ENCODE measurements at regions not wholly inside any gene's neighbourhood (a gene's known extent, or its start where the extent isn't known, plus 50 kb on each side); places are given as distances from the start of the nearest gene placed in this dataset.
"Not testable (repeated sequence)": the region's sequence is repeated elsewhere in the genome, so short reads cannot be mapped to it uniquely, and the experiment has no call there.

DNA sequence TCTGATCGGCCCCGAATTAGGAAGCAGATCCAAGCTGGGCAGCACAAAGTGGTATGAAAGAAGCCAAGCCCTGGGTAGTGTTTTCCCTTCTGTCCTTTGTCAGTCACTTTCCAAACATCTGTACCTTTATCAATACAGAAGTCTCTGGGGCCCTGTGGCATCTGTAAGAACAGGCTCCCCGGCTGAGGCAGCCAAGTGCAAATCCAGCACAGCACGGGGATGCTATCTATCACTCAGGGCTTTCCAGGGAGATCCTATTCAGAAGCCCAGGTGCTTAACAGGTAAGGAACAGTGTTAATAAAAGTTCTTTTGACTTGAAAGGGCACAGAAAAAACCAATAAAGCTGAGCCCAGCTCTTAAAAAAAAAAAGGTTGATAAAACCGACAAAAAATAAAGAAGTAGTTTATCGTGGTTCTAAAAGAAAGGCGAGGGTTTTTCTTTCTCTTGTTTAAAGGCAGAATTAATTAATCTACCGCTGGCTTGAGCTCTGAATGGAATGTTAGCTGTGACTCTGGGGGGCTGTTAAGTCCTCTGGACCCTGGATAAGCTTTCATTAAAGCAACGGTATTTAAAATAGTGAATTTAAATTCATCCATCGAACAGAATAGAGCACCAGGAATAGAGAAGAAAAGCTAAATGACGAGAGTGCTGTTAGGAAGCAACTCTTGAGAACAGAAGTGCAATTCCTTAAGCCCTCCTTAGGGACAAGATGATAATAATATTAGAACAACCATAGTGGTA lies 119.1 kb upstream of the GATB start:
- no peak for DNase-seq (ENCODE audit: low read depth)
- in situ Hi-C loops (cut with HindIII; ENCODE audit: low pct_unique_long_range_greater_than_20kb, low sequenced_read_pairs): no loop called here

- in situ Hi-C loops (cut with HindIII; ENCODE audit: low pct_unique_long_range_greater_than_20kb, low sequenced_read_pairs): no loop called here
- DNase-seq (ENCODE audit: low read depth): no peak
Measured at GRCh38 chr4:151876381-151876988, 115.7 kb upstream of the GATB start.

GRCh38 chr4:151874328-151874727 lies 113.5 kb upstream of the GATB start:
- no peak for DNase-seq (ENCODE audit: low read depth)
- in situ Hi-C loops (cut with HindIII; ENCODE audit: low pct_unique_long_range_greater_than_20kb, low sequenced_read_pairs): no loop called here

GRCh38 chr4:151866592-151866918 lies 105.7 kb upstream of the GATB start:
- no peak for DNase-seq (ENCODE audit: low read depth)
- in situ Hi-C loops (cut with HindIII; ENCODE audit: low pct_unique_long_range_greater_than_20kb, low sequenced_read_pairs): no loop called here

- no peak for DNase-seq (ENCODE audit: low read depth)
- in situ Hi-C loops (cut with HindIII; ENCODE audit: low pct_unique_long_range_greater_than_20kb, low sequenced_read_pairs): no loop called here
Measured at GRCh38 chr4:151865744-151866591, 105.2 kb upstream of the GATB start.

DNA sequence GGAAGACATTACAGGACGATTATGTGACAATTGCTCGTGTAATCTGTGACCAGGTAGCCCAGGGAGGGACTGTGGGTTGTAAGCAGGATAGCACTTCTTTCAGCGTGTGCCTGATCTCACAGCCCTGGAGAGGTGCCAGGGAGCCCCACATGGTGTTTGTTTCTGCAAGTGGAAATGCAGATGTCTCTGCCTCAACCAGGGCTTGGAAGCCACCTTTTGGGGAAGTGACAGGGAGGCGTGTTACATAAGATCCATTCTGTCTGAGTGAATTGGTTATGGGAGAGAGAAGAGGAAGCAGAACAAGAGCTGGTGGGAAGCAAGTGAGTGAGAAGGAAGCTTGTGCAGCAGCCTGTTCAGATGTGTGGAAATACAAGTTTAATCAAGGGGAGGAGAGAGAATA lies 104.5 kb upstream of the GATB start:
- in situ Hi-C loops (cut with HindIII; ENCODE audit: low pct_unique_long_range_greater_than_20kb, low sequenced_read_pairs): no loop called here
- DNase-seq (ENCODE audit: low read depth): no peak

GRCh38 chr4:151864068-151864467 lies 103.3 kb upstream of the GATB start:
- DNase-seq (ENCODE audit: low read depth): no peak
- in situ Hi-C loops (cut with HindIII; ENCODE audit: low pct_unique_long_range_greater_than_20kb, low sequenced_read_pairs): no loop called here

- peak; percentile 4 for DNase-seq (ENCODE audit: low read depth)
- in situ Hi-C loops (cut with HindIII; ENCODE audit: low pct_unique_long_range_greater_than_20kb, low sequenced_read_pairs): no loop called here
Measured at GRCh38 chr4:151862766-151863165, 102.0 kb upstream of the GATB start.

GRCh38 chr4:151860561-151861093 lies 99.8 kb upstream of the GATB start:
- in situ Hi-C loops (cut with HindIII; ENCODE audit: low pct_unique_long_range_greater_than_20kb, low sequenced_read_pairs): no loop called here
- no peak for DNase-seq (ENCODE audit: low read depth)

DNA sequence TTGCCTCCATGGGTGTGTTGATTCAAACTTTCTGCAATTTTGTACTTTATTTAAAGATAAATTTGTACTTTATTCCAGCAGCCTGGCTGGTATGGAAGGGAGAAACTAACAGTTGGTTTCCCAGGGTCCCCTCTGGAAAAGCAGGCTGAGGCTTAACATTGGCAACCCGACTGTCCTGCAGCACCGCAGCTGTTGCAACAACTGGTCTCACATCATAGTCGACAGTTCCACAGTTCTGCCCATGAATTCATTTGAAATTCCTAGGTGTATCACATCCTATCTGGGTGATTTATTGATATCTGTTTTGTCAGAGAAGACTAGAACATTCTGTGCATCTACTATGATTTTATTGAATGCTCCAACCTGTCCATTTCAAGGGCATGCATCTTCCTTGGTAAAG lies 98.8 kb upstream of the GATB start:
- in situ Hi-C loops (cut with HindIII; ENCODE audit: low pct_unique_long_range_greater_than_20kb, low sequenced_read_pairs): no loop called here
- DNase-seq (ENCODE audit: low read depth): no peak

- in situ Hi-C loops (cut with HindIII; ENCODE audit: low pct_unique_long_range_greater_than_20kb, low sequenced_read_pairs): no loop called here
- no peak for DNase-seq (ENCODE audit: low read depth)
Measured at GRCh38 chr4:151858356-151858755, 97.5 kb upstream of the GATB start.

DNA sequence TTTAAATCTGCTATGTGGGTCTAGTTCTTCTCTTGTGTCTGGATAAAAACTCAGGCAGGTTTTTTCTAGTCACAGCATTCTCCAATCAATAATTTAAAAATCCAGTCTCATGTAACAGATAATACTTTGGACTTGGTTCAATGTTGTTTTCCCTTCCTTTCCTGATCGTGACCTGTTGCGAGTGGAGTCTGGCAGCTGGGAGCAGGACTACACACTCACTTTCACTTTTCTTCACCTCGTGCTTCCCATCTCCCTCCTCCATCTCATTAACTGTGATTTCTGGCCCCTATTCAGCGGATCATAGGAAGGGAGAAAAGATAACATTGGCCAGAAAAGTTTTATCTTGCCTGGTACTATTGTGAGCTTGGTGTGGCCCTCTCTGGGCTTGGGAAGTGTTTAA lies 96.6 kb upstream of the GATB start:
- no peak for DNase-seq (ENCODE audit: low read depth)
- in situ Hi-C loops (cut with HindIII; ENCODE audit: low pct_unique_long_range_greater_than_20kb, low sequenced_read_pairs): no loop called here

DNA sequence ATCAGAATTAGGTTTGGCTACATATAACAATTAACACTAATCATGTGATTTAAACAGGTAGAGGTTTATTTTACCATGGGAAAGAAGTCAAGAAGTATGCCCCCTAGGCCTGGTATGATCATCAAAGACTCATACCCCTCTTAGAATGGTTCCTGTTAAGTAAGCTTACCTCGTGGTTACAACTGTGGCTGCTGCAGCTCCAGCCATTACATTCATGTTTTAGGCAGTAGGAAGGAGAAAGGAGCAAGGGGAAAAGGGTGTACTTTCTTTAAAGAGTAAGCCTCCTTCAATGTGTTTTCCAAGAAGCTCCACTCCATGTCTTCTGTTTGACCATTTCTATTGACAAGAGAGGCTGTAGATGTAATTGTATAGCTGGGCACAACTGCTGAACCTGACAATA lies 94.9 kb upstream of the GATB start:
- in situ Hi-C loops (cut with HindIII; ENCODE audit: low pct_unique_long_range_greater_than_20kb, low sequenced_read_pairs): no loop called here
- DNase-seq (ENCODE audit: low read depth): no peak

- DNase-seq (ENCODE audit: low read depth): no peak
- in situ Hi-C loops (cut with HindIII; ENCODE audit: low pct_unique_long_range_greater_than_20kb, low sequenced_read_pairs): no loop called here
Measured at GRCh38 chr4:151854731-151855130, 93.9 kb upstream of the GATB start.

- in situ Hi-C loops (cut with HindIII; ENCODE audit: low pct_unique_long_range_greater_than_20kb, low sequenced_read_pairs): no loop called here
- no peak for DNase-seq (ENCODE audit: low read depth)
Measured at GRCh38 chr4:151853034-151853433, 92.2 kb upstream of the GATB start.

DNA sequence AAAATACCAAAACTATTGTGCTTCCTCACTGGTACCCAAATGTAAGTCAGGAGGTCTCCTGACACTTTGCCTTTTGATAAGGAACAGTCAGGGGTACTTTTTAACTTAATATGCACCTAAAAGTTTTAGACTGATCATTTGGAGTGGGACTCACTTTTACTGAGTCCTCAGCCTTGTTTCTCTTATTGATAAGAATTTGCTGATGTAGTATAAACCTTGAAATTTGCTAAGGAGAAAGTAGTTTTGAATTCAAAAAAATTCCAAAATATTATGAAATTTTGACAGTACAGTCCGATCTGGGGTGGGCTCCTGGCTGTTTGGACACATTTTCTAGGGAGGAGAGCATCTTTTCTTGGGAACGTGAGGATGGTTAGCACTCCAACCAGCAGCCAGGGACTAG lies 91.4 kb upstream of the GATB start:
- no peak for DNase-seq (ENCODE audit: low read depth)
- in situ Hi-C loops (cut with HindIII; ENCODE audit: low pct_unique_long_range_greater_than_20kb, low sequenced_read_pairs): no loop called here

- in situ Hi-C loops (cut with HindIII; ENCODE audit: low pct_unique_long_range_greater_than_20kb, low sequenced_read_pairs): no loop called here
Measured at GRCh38 chr4:151851354-151851753, 90.5 kb upstream of the GATB start.

GRCh38 chr4:151850791-151851213 lies 90.0 kb upstream of the GATB start:
- in situ Hi-C loops (cut with HindIII; ENCODE audit: low pct_unique_long_range_greater_than_20kb, low sequenced_read_pairs): no loop called here
- DNase-seq (ENCODE audit: low read depth): no peak

More at GRCh38 chr4:151851354-151851753, 90.5 kb upstream of the GATB start:
- DNase-seq (ENCODE audit: low read depth): no peak

DNA sequence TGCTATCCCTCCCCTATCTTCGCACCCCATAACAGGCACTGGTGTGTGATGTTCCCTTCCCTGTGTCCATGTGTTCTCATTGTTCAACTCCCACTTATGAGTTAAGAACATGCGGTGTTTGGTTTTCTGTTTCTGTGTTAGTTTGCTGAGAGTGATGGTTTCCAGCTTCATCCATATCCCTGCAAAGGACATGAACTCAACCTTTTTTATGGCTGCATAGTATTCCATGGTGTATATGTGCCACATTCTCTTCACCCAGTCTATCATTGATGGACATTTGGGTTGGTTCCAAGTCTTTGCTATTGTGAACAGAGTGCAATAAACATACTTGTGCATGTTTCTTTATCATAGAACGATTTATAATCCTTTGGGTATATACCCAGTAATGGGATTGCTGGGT lies 84.7 kb upstream of the GATB start:
- in situ Hi-C loops (cut with HindIII; ENCODE audit: low pct_unique_long_range_greater_than_20kb, low sequenced_read_pairs); DNase-seq (ENCODE audit: low read depth): not testable (repeated sequence)

All from Caki2 (cell line).